ENCODE measurements at regions not wholly inside any gene's neighbourhood (a gene's known extent, or its start where the extent isn't known, plus 50 kb on each side); places are given as distances from the start of the nearest gene placed in this dataset.

- TF ChIP-seq POLR2A (IDR thresholded peaks at IDR 0.05) (no peak), CTCF (IDR thresholded peaks at IDR 0.05) (no peak)
These were observed 73.4 kb upstream of the TNRC6C start for GRCh38 chr17:77884967-77885641.
